Neural progenitor cell (in vitro differentiated cells): ENCODE measurements at regions not wholly inside any gene's neighbourhood (a gene's known extent, or its start where the extent isn't known, plus 50 kb on each side); places are given as distances from the start of the nearest gene placed in this dataset.

Source experiments
- CTCF ChIP-seq: fragments of 200-600 bp; sonication (generic); IDR thresholded peaks from 2 replicates; pipeline ENCODE4 v1.5.1; 2017; ENCODE audit warnings: antibody characterized with exemption, mild to moderate bottlenecking
- EZH2 ChIP-seq: fragments of 200-600 bp; sonication (generic); IDR thresholded peaks from 2 replicates; pipeline ENCODE4 v1.6.1; 2017; ENCODE audit warnings: antibody characterized with exemption, mild to moderate bottlenecking, moderate library complexity

GRCh38 chr5:152882621-152883020 is 477.5 kb upstream of the NMUR2 start:
- TF ChIP-seq CTCF (no peak), EZH2 (no peak)
